HEK293T (cell line): ENCODE measurements at regions not wholly inside any gene's neighbourhood (a gene's known extent, or its start where the extent isn't known, plus 50 kb on each side); places are given as distances from the start of the nearest gene placed in this dataset.

Experiments used
- CTCF ChIA-PET: fragments of 350-600 bp; formaldehyde crosslinking; extraction: SDS; loops from one replicate; lab custom pipeline; 2021; ENCODE audit warnings: antibody characterized with exemption, inconsistent platforms; lab: Yijun Ruan, JAX
- POLR2A ChIA-PET: fragments of 350-600 bp; formaldehyde crosslinking; extraction: SDS; loops from one replicate; lab custom pipeline; 2020; ENCODE audit warnings: antibody characterized with exemption, inconsistent platforms; lab: Yijun Ruan, JAX
- DNase-seq: peaks from one replicate; pipeline ENCODE4 v3.0.0; 2012; ENCODE audit warnings: mixed read lengths; ENCODE audit errors: extremely low spot score
- ARNT ChIP-seq: fragments of 450-650 bp; IDR thresholded peaks from 2 replicates; pipeline ENCODE4 v1.6.1; 2017; ENCODE audit warnings: mild to moderate bottlenecking
- BHLHE40 ChIP-seq: fragments of 450-650 bp; IDR thresholded peaks from 2 replicates; pipeline ENCODE4 v1.6.1; 2016; ENCODE audit warnings: mild to moderate bottlenecking, moderate library complexity, borderline replicate concordance
- CTBP1 ChIP-seq: fragments of 450-650 bp; IDR thresholded peaks from 2 replicates; pipeline ENCODE4 v1.6.1; 2016; ENCODE audit warnings: borderline replicate concordance
- ELF4 ChIP-seq: fragments of 450-650 bp; IDR thresholded peaks from 2 replicates; pipeline ENCODE4 v1.6.1; 2017; ENCODE audit warnings: antibody characterized with exemption
- FOXA1 ChIP-seq: fragments of 450-650 bp; IDR thresholded peaks from 2 replicates; pipeline ENCODE4 v1.6.1; 2016; ENCODE audit warnings: mild to moderate bottlenecking
- FOXK2 ChIP-seq: fragments of 450-650 bp; IDR thresholded peaks from 2 replicates; pipeline ENCODE4 v1.6.1; 2016; ENCODE audit warnings: mild to moderate bottlenecking
- FOXM1 ChIP-seq: fragments of 450-650 bp; IDR thresholded peaks from 2 replicates; pipeline ENCODE4 v1.6.1; 2017; ENCODE audit warnings: mild to moderate bottlenecking, borderline replicate concordance
- HDGF ChIP-seq: fragments of 450-650 bp; IDR thresholded peaks from 2 replicates; pipeline ENCODE4 v1.6.1; 2017; ENCODE audit warnings: antibody characterized with exemption, borderline replicate concordance
- L3MBTL2 ChIP-seq: fragments of 450-650 bp; conservative IDR thresholded peaks from 2 replicates; pipeline ENCODE4 v1.6.1; 2016; ENCODE audit warnings: mild to moderate bottlenecking
- LEF1 ChIP-seq: fragments of 450-650 bp; IDR thresholded peaks from 2 replicates; pipeline ENCODE4 v1.6.1; 2017; ENCODE audit warnings: mild to moderate bottlenecking, borderline replicate concordance
- NFRKB ChIP-seq: fragments of 450-650 bp; IDR thresholded peaks from 2 replicates; pipeline ENCODE4 v1.6.1; 2016; ENCODE audit warnings: mild to moderate bottlenecking, moderate library complexity
- PKNOX1 ChIP-seq: fragments of 450-650 bp; IDR thresholded peaks from 2 replicates; pipeline ENCODE4 v1.6.1; 2016
- SP1 ChIP-seq: fragments of 450-650 bp; IDR thresholded peaks from 2 replicates; pipeline ENCODE4 v1.6.1; 2017
- SUZ12 ChIP-seq: fragments of 450-650 bp; IDR thresholded peaks from 2 replicates; pipeline ENCODE4 v1.6.1; 2016; ENCODE audit warnings: mild to moderate bottlenecking
- TARDBP ChIP-seq: fragments of 450-650 bp; IDR thresholded peaks from 2 replicates; pipeline ENCODE4 v1.6.1; 2016
- ZNF384 ChIP-seq: fragments of 450-650 bp; IDR thresholded peaks from 2 replicates; pipeline ENCODE4 v1.6.1; 2016

- ChIA-PET POLR2A (no interaction called here), CTCF (no interaction called here)
- TF ChIP-seq CTBP1 = no peak
- DNase-seq = no peak
Measured at GRCh38 chr3:72574144-72574543, 274.1 kb downstream of the SHQ1 start.

DNA sequence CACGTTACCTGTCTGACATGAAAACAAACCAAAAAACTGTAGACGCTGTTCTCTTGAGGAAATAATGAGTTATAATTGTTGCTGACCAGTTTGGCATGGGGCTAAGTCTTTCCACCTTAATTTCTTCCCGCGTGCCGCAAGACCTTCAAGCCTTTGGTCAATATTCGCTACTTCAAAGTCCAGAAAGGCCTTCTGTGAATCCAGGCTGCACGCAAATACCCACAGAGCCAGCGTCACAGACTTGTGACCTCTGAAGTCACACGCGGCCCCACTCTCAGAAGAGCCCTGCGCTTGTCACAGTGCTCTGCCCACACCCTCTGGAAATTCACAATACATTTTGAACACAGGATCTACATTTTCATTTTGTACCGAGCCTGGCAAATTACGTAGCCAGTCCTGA, 275.2 kb downstream of the SHQ1 start:
- TF ChIP-seq PKNOX1 (no peak), FOXM1 (no peak), ELF4 (no peak)
- CTCF ChIA-PET = no interaction called here
- POLR2A ChIA-PET = no interaction called here
- DNase-seq = no peak

- ChIA-PET CTCF (no interaction called here), POLR2A (no interaction called here)
- TF ChIP-seq BHLHE40 (no peak), SP1 (no peak), ZNF384 (no peak), PKNOX1 (no peak), LEF1 (no peak)
- no peak for DNase-seq
Measured at GRCh38 chr3:72572489-72573007, 275.7 kb downstream of the SHQ1 start.

DNA sequence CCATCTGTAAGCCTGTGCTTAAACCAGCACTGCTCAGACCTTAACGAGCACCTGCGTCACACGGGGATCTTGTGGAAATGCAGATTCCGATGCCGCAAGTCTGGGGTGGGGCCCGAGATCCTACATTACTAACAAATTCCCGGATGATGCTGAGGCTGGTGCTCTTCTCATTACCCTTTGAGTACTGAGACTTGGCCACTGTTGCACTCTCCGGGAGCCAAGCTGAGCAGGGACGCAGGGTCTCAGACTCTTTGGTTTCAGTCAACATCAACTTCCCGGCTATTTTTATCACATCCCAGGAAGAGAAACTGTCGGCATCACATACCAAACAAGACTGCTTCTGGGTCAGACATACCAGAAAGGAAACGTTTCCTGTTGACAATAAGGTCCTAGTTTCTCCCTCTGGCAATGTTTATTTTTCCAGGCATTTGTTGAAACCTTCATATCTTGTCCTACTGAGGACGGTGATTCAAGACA, 276.6 kb downstream of the SHQ1 start:
- CTCF ChIA-PET = no interaction called here
- DNase-seq = no peak
- POLR2A ChIA-PET = no interaction called here
- TF ChIP-seq BHLHE40 = no peak
- no peak for TF ChIP-seq HDGF
- TF ChIP-seq PKNOX1 = no peak
- TF ChIP-seq FOXA1 = no peak
- TF ChIP-seq SUZ12 = no peak
- no peak for TF ChIP-seq LEF1
- TF ChIP-seq FOXM1 = no peak
- TF ChIP-seq NFRKB = no peak
- no peak for TF ChIP-seq ARNT
- TF ChIP-seq CTBP1 = no peak
- TF ChIP-seq ELF4 = no peak
- no peak for TF ChIP-seq L3MBTL2

DNA sequence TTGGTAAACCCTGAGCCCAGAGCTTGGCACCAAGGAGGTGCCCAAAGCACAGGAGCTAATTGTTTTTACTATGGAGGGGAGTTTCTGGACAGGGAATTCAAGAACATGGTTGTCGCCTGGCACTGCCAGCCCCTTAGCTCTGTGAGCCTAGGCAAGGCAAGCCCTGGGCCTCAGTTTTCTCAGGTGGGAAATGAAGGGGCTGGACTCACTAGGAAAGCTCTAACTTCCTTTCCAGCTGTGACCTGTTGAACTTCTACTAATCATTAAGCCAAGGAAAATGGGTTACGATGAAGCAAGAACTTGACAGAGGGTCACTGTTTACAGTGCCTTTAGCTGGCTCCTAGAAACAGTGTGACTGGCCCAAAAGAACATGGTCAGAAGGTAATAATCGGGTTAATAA, 277.2 kb downstream of the SHQ1 start:
- ChIA-PET CTCF (interaction anchor here (0.6 kb wide), 1 partner anchor 50 kb away, joined by 3 read pairs; no protein-coding TSS in a partner anchor), POLR2A (no interaction called here)
- no peak for DNase-seq
- TF ChIP-seq FOXM1 (no peak), NFRKB (no peak), ZNF384 (no peak), ELF4 (no peak), SP1 (no peak), TARDBP (no peak), CTBP1 (no peak), FOXK2 (no peak), BHLHE40 (no peak), SUZ12 (no peak), LEF1 (no peak), PKNOX1 (no peak), ARNT (no peak), FOXA1 (no peak), HDGF (no peak), L3MBTL2 (no peak)

DNA sequence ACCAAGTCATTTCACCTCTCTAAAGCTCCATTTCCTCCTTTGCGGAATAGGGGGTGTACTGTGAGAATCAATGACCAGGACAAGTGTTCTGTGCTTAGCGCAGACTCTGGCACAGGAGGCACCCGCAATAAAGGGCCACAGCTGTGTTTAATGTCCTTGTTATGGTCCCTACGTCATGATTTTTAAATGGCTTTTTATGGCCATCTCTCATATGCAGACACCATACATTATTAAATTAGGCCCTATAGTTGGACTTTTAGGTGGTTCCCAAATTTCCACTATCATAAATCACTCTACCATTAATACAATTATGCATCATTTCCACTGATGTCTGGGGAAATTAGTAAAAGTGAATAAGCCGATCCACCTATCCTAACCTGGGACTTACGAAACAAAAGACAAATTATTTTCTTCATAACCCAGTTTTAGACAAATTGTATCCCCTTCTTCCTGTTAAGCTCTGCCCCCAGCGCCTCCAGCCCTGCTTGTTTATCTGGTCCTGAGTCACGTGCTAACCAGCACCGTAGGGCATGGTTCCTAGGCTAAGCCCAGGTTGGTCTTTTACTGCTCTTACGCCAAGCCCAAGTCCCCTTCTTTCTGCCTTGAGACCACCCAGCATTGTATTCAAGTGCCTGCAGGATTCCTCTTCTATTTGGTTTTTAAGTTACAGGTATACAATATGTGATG, 278.3 kb downstream of the SHQ1 start:
- TF ChIP-seq CTBP1 (no peak), FOXM1 (no peak), PKNOX1 (no peak), SP1 (no peak), ZNF384 (no peak), ELF4 (no peak), SUZ12 (no peak), LEF1 (no peak), TARDBP (no peak), L3MBTL2 (no peak)
- no peak for DNase-seq
- POLR2A ChIA-PET = no interaction called here
- CTCF ChIA-PET = no interaction called here
